Femur (tissue), 1 donor: ENCODE measurements at regions not wholly inside any gene's neighbourhood (a gene's known extent, or its start where the extent isn't known, plus 50 kb on each side); places are given as distances from the start of the nearest gene placed in this dataset.

Experiments
- DNase-seq: peaks from one replicate; pipeline ENCODE4 v3.0.0-alpha.2; 2017

GRCh38 chr3:150082898-150083654, 112.4 kb upstream of the PFN2 start:
- peak; percentile 68 for DNase-seq

GRCh38 chr3:150081084-150081483, 110.4 kb upstream of the PFN2 start:
- no peak for DNase-seq

GRCh38 chr3:150080058-150080730, 109.5 kb upstream of the PFN2 start:
- DNase-seq, result no peak

- DNase-seq, result peak; percentile 84
These were observed 108.5 kb upstream of the PFN2 start for GRCh38 chr3:150079029-150079739.

- DNase-seq, result no peak
These were observed 107.0 kb upstream of the PFN2 start for GRCh38 chr3:150077581-150078247.

- no peak for DNase-seq
These were observed 106.4 kb upstream of the PFN2 start for GRCh38 chr3:150077107-150077506.

- no peak for DNase-seq
These were observed 105.7 kb upstream of the PFN2 start for GRCh38 chr3:150076443-150076842.

- DNase-seq, result no peak
These were observed 104.7 kb upstream of the PFN2 start for GRCh38 chr3:150075417-150075865.

- no peak for DNase-seq
These were observed 104.2 kb upstream of the PFN2 start for GRCh38 chr3:150074697-150075416.

GRCh38 chr3:150074277-150074676, 103.6 kb upstream of the PFN2 start:
- no peak for DNase-seq

GRCh38 chr3:150073513-150073912, 102.8 kb upstream of the PFN2 start:
- no peak for DNase-seq

GRCh38 chr3:150073031-150073430, 102.3 kb upstream of the PFN2 start:
- no peak for DNase-seq

- DNase-seq, result no peak
These were observed 101.9 kb upstream of the PFN2 start for GRCh38 chr3:150072576-150072975.

GRCh38 chr3:150070271-150070670, 99.6 kb upstream of the PFN2 start:
- DNase-seq, result no peak

- no peak for DNase-seq
These were observed 98.9 kb upstream of the PFN2 start for GRCh38 chr3:150069633-150070032.

GRCh38 chr3:150069154-150069527, 98.4 kb upstream of the PFN2 start:
- peak; percentile 42 for DNase-seq

GRCh38 chr3:150068440-150069153, 97.9 kb upstream of the PFN2 start:
- DNase-seq, result no peak

GRCh38 chr3:150067561-150067960, 96.9 kb upstream of the PFN2 start:
- DNase-seq, result no peak

GRCh38 chr3:150064971-150065370, 94.3 kb upstream of the PFN2 start:
- no peak for DNase-seq

- DNase-seq, result no peak
These were observed 92.5 kb upstream of the PFN2 start for GRCh38 chr3:150063237-150063636.

- peak; percentile 26 for DNase-seq
These were observed 91.8 kb upstream of the PFN2 start for GRCh38 chr3:150062492-150062891.
